RPMI8226 (cell line): ENCODE measurements at regions not wholly inside any gene's neighbourhood (a gene's known extent, or its start where the extent isn't known, plus 50 kb on each side); places are given as distances from the start of the nearest gene placed in this dataset.
"Not testable (repeated sequence)": the region's sequence is repeated elsewhere in the genome, so short reads cannot be mapped to it uniquely, and the experiment has no call there.

ENCODE experiments used
- DNase-seq: peaks from one replicate; pipeline ENCODE4 v3.0.0-alpha.2; 2015

- DNase-seq: no peak
Observed at GRCh38 chr3:177688152-177688551, 490.9 kb upstream of the TBL1XR1 start.

GRCh38 chr3:177689077-177689476, 491.8 kb upstream of the TBL1XR1 start:
- no peak for DNase-seq

GRCh38 chr3:177689869-177690268, 492.6 kb upstream of the TBL1XR1 start:
- DNase-seq: no peak

DNA sequence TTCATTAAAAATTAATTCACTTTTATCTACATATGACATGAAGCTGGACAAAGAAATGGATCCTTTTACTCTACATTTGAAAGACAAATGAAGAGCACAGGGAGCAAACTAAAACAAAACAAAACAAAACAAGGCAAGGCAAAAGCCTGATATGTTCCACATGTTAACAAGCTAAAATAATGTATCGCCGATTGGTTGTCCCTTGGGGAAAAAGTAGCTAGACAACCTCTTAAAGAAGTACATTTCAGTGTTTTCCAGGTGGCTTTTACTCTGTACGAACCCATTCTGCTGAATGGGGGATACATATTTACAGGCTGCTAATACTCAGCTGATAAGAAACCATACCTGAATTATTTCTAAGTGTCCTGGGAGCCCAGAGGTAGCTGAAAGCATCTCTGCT, 493.0 kb upstream of the TBL1XR1 start:
- no peak for DNase-seq

GRCh38 chr3:177692304-177692975, 495.2 kb upstream of the TBL1XR1 start:
- no peak for DNase-seq

DNA sequence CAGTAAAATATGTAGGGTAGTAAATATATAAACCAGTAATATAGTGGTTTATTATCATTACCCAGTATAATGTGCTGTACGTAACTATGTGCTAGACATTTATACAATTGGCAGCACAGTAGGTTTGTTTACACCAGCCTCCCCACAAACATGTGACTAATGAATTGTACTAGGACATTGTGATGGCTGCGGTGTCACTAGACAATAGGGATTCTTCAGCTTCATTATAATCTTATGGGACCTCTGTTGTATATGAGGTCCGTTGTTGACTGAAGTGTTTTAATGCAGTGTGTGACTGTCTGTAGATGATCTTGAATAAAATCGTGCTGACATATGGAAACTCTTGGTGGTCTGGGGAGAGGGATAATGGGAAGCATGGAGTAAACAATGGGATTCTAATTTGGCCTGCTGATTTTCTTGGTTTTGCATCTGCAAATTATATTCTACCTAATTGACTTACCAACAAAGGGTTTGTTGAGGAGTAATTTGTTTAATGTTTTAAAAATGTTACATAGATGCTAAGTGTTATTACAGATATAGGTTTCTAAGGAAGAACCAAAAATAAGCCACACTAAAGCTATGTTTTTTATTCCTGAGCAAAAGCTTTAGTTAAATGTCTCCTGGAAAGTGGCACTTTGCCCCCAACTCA, 496.5 kb upstream of the TBL1XR1 start:
- DNase-seq: no peak

DNA sequence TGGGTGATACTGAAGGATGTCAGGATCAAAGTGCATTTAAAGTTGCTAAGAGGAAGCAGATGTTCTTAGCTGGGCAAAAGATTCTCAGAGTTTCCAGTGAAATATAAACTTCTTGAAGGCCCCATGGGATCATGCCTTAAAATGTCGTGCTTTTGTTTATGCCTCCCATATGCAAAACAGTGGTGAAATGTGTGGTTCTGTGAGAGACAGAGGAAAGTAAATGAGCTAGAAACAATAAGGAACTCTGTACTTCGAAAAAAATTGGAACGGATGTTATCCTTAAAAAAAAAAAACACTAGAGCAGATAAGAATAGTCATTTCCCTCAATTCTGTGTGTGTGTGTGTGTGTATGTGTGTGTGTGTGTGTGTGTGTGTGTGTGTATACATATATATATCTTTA, 497.0 kb upstream of the TBL1XR1 start:
- DNase-seq: no peak

DNA sequence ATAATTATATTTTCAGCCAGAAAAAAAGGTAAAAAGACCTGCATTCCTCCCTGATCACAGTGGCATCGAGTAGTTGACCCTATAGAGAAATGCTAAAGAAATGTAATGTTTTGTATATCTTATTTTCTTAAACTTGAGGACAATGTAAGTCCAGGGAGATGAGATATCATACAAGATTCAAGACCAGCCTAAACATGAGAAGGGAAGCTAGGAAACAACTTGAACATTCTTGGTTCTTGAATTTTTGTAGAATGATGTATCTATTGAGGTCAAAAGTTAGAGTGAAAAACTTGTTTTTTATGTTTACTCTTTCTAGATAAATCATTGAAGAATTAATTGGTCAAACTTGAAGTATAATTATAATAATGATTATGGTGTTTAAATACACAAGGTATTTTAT, 497.7 kb upstream of the TBL1XR1 start:
- DNase-seq: no peak

DNA sequence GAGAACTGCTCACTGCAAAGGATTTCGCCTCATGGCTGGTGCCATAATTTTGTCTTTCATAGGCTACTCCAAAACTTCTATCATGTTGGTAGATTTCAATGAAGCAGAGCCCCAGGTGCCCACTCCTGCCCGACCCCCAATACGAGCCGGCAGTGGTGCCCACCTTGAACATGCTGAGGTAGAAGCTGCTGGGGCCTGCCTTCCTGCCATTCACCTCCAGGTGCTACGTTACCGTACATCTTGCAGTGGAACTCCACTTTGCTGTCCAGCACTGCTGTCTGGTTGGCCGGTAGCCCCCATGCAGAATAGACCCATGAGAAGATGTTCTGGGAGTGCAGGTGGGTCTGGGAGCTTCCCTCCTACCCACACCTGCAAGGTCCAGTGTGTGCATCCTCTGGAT, 502.8 kb upstream of the TBL1XR1 start:
- no peak for DNase-seq

GRCh38 chr3:177703788-177704187, 506.5 kb upstream of the TBL1XR1 start:
- no peak for DNase-seq

- DNase-seq: no peak
Observed at GRCh38 chr3:177705976-177706823, 508.9 kb upstream of the TBL1XR1 start.

GRCh38 chr3:177709470-177709869, 512.2 kb upstream of the TBL1XR1 start:
- DNase-seq: not testable (repeated sequence)

DNA sequence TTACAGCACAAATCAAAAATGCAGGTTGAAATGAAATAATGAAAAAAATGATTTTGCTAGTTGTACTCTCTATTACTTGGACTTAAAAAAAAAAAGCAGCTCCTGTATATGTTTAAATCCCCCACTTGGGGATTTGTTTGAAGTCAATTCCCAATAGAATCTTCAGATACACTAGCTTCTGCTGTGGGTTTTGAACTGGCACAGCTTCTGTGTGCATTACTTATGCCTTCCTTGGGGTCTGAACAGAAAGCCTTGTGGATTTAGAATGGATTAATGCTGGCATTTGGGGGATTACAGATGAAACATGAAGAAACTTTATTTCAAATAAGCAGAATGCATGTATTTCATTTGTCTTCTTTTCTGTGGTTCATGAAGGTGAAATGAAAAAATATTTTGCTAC, 513.2 kb upstream of the TBL1XR1 start:
- no peak for DNase-seq

GRCh38 chr3:177711637-177712036, 514.4 kb upstream of the TBL1XR1 start:
- no peak for DNase-seq

DNA sequence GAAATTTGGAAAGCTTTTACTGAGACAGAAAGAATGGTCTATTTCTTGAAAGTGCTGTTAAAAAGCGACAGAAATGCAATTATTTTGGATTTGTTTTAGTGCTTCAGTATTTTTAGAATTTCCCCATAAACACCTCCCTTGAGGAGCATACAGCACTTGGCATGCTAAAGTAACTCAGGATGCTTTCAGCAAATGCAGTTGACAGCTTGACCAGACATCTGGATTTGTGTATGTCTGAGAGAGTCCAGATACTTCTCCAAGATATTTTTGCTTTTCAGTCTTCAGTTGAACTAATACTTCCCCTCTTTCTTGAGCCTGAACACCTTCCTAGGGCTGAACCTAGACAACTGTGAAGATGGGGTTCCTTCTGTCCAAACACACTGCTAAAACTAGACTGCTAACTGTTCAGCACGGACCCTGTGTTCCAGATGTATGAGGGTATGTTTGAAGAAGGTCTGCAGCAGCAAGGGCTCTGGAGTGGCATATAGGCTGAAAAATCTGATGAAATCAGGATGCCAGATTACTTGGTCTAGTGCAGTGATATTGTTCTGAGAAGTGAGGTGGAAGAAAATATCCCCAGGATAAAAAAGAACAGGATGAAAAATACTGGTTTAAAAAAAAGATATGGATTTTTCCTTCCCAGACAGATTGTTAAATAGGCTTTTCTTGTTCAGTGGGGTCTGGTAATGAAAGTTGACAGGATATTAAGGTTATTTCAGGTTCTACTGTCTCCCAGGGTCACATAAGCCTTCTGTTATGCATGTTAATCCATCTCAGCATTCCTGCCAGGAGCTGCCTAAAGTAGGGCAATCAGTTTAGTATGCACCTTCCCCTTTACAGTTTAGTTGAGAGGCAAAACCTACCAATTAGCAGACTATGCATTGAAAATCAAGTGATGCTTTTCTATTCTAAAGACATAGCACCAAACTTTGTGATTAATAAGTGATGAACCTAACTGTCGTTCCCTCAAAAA, 516.9 kb upstream of the TBL1XR1 start:
- no peak for DNase-seq

DNA sequence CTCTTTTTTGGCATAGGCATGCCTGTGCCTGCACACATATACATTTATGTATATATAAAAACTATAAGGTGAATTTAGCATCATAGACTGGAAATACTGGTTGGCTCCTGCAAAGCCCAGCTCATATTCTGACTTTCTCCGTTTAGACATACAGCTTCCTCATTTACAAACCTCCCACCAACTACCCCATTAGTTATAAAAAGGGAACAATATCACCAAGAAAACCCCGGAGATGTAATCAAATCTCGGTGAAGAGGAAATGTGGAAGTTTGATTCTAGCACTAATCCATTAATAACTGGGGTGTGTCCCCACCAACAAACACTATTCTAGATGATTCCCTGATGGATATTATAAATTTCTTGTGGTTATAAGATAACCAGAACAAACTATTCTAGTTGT, 517.7 kb upstream of the TBL1XR1 start:
- no peak for DNase-seq

DNA sequence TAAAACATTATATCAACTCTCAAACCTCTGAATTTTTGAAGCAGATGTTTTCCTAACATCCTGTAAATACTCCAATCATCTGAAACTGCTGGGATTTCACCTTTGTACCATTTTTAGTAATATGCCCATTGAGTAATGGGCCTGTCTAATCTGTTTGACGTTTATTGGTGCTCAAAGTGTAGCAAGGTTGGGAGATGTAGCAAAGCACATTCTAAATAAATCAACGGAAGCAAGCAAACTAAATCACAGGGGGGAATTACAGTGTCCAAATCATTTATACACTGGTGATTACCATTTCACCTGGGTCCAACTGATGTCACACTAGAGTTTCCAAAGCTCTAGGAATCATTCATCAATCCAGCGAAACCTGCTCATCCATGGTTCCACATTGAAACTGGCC, 518.7 kb upstream of the TBL1XR1 start:
- DNase-seq: no peak

DNA sequence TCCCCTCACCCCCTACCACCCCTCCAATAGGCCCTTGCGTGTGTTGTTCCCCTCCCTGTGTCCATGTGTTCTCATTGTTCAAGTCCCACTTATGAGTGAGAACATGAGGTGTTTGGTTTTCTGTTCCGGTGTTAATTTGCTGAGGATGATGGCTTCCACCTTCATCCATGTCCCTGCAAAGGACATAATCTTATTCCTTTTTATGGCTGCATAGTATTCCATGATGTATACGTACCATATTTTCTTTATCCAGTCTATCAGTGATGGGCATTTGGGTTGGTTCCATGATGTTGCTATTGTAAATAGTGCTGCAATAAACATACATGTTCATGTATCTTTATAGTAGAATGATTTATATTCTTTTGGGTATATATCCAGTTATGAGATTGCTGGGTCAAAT, 523.6 kb upstream of the TBL1XR1 start:
- DNase-seq: not testable (repeated sequence)

DNA sequence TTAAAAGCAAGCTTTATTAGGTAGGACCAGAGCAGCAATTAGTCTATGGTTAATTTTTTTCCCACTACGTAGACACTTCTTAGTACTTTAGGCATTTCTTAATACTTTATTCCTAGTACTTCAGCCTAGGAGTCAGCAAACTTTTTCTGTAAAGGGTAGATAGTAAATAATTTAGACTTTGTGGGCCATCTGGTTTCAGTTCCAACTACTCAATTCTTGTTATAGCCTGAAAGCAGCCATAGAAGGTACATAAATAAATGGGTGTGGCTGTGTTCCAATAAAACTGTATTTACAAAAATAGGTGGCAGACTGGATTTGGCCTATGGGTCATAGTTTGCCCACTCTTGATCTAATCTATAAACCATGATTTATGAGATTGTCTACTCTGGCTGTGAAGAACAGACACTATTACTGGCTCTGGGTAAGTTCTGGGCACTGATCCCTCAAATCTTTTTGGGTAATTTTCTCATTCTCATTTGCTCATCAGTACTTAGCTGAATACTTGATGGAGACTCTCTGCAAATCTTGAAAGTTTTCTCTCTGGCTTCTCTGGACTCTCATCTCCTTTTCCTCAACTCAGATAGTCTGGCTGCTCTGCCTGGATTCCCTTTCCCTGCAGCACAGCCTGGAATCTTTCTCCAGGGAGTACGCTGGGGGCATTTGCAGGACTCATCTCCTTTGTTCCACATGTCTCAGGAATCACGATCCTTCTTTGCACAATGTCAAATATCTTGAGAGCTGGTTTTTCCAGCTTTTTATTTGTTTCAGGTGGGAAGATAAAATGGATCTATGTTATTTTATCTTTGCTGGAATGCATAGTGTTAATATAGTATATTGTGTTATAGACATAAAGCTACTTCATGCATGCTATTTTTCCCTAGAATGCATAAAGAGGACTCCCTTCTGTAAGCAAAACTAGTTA, 524.8 kb upstream of the TBL1XR1 start:
- no peak for DNase-seq

- no peak for DNase-seq
Observed at GRCh38 chr3:177724020-177724638, 526.8 kb upstream of the TBL1XR1 start.

GRCh38 chr3:177725165-177725564, 527.9 kb upstream of the TBL1XR1 start:
- DNase-seq: no peak
